Ovary (tissue), 7 donors: ENCODE measurements at regions not wholly inside any gene's neighbourhood (a gene's known extent, or its start where the extent isn't known, plus 50 kb on each side); places are given as distances from the start of the nearest gene placed in this dataset.

Source experiments
- DNase-seq, 5 donors: peaks; one replicate each; pipeline ENCODE4 v3.0.0-alpha.2; 2019 to 2020
- H3K27ac ChIP-seq, 2 donors: fragments of 200-600 bp; one replicate each; pipeline versions ENCODE4 v1.5.1 to v1.8.0; 2019 to 2022
- H3K27me3 ChIP-seq: fragments of 200-600 bp; one replicate; pipeline ENCODE4 v1.8.0; 2022
- H3K36me3 ChIP-seq: fragments of 200-600 bp; sonication (generic); one replicate; pipeline ENCODE4 v1.5.1; 2019
- H3K4me1 ChIP-seq: one replicate; pipeline ENCODE4 v1.8.1; 2013; ENCODE audit warnings: mild to moderate bottlenecking, moderate library complexity; ENCODE audit not compliant: insufficient read depth
- H3K4me3 ChIP-seq: fragments of 200-600 bp; sonication (generic); one replicate; pipeline ENCODE4 v1.5.1; 2017
- H3K9me3 ChIP-seq, 2 donors: fragments of 200-600 bp in 1 of 2; sonication (generic) in 1 of 2; one replicate each; pipeline versions ENCODE4 v1.5.1 to v1.8.1; 2013 to 2019; ENCODE audit warnings: mild to moderate bottlenecking in 1 of 2, moderate library complexity in 1 of 2
- CTCF ChIP-seq, 3 donors: fragments of 450-650 bp in 2 of 3; fragments of 200-600 bp in 1 of 3; IDR thresholded peaks; one replicate each; pipeline versions ENCODE4 v1.5.1 to v1.8.0; 2016 to 2022; ENCODE audit warnings: antibody characterized with exemption in 3 of 3, mild to moderate bottlenecking in 1 of 3
- EP300 ChIP-seq: sonication (generic); formaldehyde crosslinking; IDR thresholded peaks from one replicate; pipeline ENCODE4 v1.6.1; 2017; ENCODE audit warnings: antibody characterized with exemption
- POLR2A ChIP-seq: fragments of 450-650 bp; IDR thresholded peaks from one replicate; pipeline ENCODE4 v1.6.1; 2017; ENCODE audit warnings: antibody characterized with exemption, mild to moderate bottlenecking, moderate library complexity
- whole genome bisulfite sequencing, 3 donors: extraction: QIAGEN DNeasy Blood & Tissue Kit in 1 of 3; methylation state at CpG; one replicate each; pipeline versions ENCODE4 v1.1.5 to v1.1.7; 2013 to 2017; 5-methylcytosine and 5-hydroxymethylcytosine counted together
- intact Hi-C, 4 donors: fragments of 100-400 bp; cut with DNase I; formaldehyde crosslinking; loops; one replicate each; pipeline versions ENCODE4 v1.11.0 to v1.15.1; 2022 to 2023
- donor health status: DM: no; HTN: no; CAD: no; lungs with moderate emphysema.
- donor health status: DM: no; HTN: no; CAD: no.
- donor health status: Bipolar disorder and iron deficiency.
- donor health status: DM: no; HTN: no; CAD: no.
- donor health status: DM: yes; HTN: yes; CAD: no.

- Histone ChIP-seq H3K4me1 (no peaks in the 10 kb centered on the region), H3K4me3 (no peak overlapping the region), H3K27me3 (no peaks in the 10 kb centered on the region), H3K36me3 (no peaks in the 10 kb centered on the region), H3K9me3 (no peaks in the 10 kb centered on the region), H3K27ac (no peak overlapping the region)
- 80 to 81% (median 81%) methylated on average over 2 of the region's 2 CpGs for WGBS, 3 donors
- intact Hi-C loops: no loop called here
- no peak for DNase-seq
- TF ChIP-seq EP300: no peak
- no peak for TF ChIP-seq CTCF (IDR thresholded peaks at IDR 0.05)
- no peak for TF ChIP-seq POLR2A
Measured at GRCh38 chr4:55020131-55020530, 105.3 kb downstream of the KDR start.

GRCh38 chr4:55018978-55019377 lies 106.4 kb downstream of the KDR start:
- H3K36me3 ChIP-seq: no peaks in the 10 kb centered on the region
- H3K4me3 ChIP-seq: no peak overlapping the region
- no peaks in the 10 kb centered on the region for H3K4me1 ChIP-seq
- no peak for DNase-seq
- TF ChIP-seq CTCF (IDR thresholded peaks at IDR 0.05): no peak
- TF ChIP-seq EP300: no peak
- no peak for TF ChIP-seq POLR2A
- intact Hi-C loops: no loop called here
- H3K27ac ChIP-seq: no peak overlapping the region
- WGBS, 3 donors: 48 to 85% (median 77%) methylated on average over 2 of the region's 2 CpGs
- no peaks in the 10 kb centered on the region for H3K9me3 ChIP-seq
- no peaks in the 10 kb centered on the region for H3K27me3 ChIP-seq

GRCh38 chr4:55018521-55018920 lies 106.9 kb downstream of the KDR start:
- TF ChIP-seq CTCF (IDR thresholded peaks at IDR 0.05) (no peak), EP300 (no peak), POLR2A (no peak)
- intact Hi-C loops: no loop called here
- no peaks in the 10 kb centered on the region for H3K27me3 ChIP-seq
- H3K9me3 ChIP-seq: no peaks in the 10 kb centered on the region
- no peaks in the 10 kb centered on the region for H3K36me3 ChIP-seq
- H3K4me1 ChIP-seq: no peaks in the 10 kb centered on the region
- no peak overlapping the region for H3K4me3 ChIP-seq
- no peak for DNase-seq
- H3K27ac ChIP-seq: no peak overlapping the region
- 34 to 55% (median 47%) methylated on average over 2 of the region's 2 CpGs for WGBS, 3 donors

GRCh38 chr4:55017406-55017805 lies 108.0 kb downstream of the KDR start:
- intact Hi-C loops: no loop called here
- no peak for DNase-seq
- Histone ChIP-seq H3K27me3 (no peaks in the 10 kb centered on the region), H3K4me3 (no peak overlapping the region), H3K4me1 (no peaks in the 10 kb centered on the region), H3K36me3 (no peaks in the 10 kb centered on the region), H3K9me3 (no peaks in the 10 kb centered on the region), H3K27ac (no peak overlapping the region)
- WGBS, 3 donors: 76 to 85% (median 83%) methylated on average over 4 of the region's 4 CpGs
- no peak for TF ChIP-seq EP300
- no peak for TF ChIP-seq CTCF (IDR thresholded peaks at IDR 0.05)
- TF ChIP-seq POLR2A: no peak

GRCh38 chr4:55016131-55016530 lies 109.3 kb downstream of the KDR start:
- Histone ChIP-seq H3K27me3 (no peaks in the 10 kb centered on the region), H3K36me3 (no peaks in the 10 kb centered on the region), H3K4me3 (no peak overlapping the region), H3K9me3 (no peaks in the 10 kb centered on the region), H3K27ac (no peak overlapping the region), H3K4me1 (no peaks in the 10 kb centered on the region)
- no peak for DNase-seq
- 61 to 70% (median 69%) methylated on average over 2 of the region's 2 CpGs for WGBS, 3 donors
- no peak for TF ChIP-seq CTCF (IDR thresholded peaks at IDR 0.05)
- TF ChIP-seq POLR2A: no peak
- TF ChIP-seq EP300: no peak
- intact Hi-C loops: no loop called here
